B cell (primary cell): ENCODE measurements at regions not wholly inside any gene's neighbourhood (a gene's known extent, or its start where the extent isn't known, plus 50 kb on each side); places are given as distances from the start of the nearest gene placed in this dataset.

ENCODE experiments used
- EZH2 ChIP-seq: IDR thresholded peaks from 2 replicates; pipeline ENCODE4 v1.6.1; 2012; ENCODE audit warnings: borderline replicate concordance, low read depth, mild to moderate bottlenecking, moderate library complexity, low read length; ENCODE audit not compliant: insufficient read depth, poor library complexity, severe bottlenecking
- TF ChIP-seq, protein P1 (sequence below): fragments of 200-600 bp; IDR thresholded peaks from one replicate; pipeline ENCODE4 v1.8.0; 2022; ENCODE audit warnings: antibody characterized with exemption, mild to moderate bottlenecking

- TF ChIP-seq, protein P1, sequence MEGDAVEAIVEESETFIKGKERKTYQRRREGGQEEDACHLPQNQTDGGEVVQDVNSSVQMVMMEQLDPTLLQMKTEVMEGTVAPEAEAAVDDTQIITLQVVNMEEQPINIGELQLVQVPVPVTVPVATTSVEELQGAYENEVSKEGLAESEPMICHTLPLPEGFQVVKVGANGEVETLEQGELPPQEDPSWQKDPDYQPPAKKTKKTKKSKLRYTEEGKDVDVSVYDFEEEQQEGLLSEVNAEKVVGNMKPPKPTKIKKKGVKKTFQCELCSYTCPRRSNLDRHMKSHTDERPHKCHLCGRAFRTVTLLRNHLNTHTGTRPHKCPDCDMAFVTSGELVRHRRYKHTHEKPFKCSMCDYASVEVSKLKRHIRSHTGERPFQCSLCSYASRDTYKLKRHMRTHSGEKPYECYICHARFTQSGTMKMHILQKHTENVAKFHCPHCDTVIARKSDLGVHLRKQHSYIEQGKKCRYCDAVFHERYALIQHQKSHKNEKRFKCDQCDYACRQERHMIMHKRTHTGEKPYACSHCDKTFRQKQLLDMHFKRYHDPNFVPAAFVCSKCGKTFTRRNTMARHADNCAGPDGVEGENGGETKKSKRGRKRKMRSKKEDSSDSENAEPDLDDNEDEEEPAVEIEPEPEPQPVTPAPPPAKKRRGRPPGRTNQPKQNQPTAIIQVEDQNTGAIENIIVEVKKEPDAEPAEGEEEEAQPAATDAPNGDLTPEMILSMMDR, result no peak
- TF ChIP-seq EZH2, result no peak
These were observed 175.6 kb upstream of the ARX start for GRCh38 chrX:25191403-25191802.
